ENCODE measurements at regions not wholly inside any gene's neighbourhood (a gene's known extent, or its start where the extent isn't known, plus 50 kb on each side); places are given as distances from the start of the nearest gene placed in this dataset.

- no peak for DNase-seq
These were observed 400.2 kb downstream of the GJA1 start for GRCh38 chr6:121835662-121836061.

GRCh38 chr6:121837545-121838229 is 402.2 kb downstream of the GJA1 start:
- no peak for DNase-seq

DNA sequence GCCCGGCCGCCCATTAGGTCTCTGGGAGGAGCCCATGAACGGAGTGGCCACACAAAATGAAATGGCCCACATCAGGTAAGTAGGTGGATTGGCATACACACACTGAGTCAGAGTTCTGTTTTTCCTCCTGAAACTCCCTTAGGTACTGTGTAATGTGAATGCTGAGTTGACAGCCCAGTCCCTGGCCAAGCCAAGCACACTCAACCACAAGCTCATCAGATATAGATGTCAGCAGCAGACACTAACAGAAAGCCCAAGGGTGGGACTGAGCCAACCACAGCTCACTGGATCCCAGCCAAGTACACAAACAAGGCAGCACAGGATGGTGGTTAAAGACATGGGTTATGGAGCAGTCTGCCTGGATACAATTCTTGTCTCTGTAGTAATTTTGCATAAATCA is 403.4 kb downstream of the GJA1 start:
- DNase-seq = no peak

GRCh38 chr6:121839896-121840295 is 404.4 kb downstream of the GJA1 start:
- no peak for DNase-seq

DNA sequence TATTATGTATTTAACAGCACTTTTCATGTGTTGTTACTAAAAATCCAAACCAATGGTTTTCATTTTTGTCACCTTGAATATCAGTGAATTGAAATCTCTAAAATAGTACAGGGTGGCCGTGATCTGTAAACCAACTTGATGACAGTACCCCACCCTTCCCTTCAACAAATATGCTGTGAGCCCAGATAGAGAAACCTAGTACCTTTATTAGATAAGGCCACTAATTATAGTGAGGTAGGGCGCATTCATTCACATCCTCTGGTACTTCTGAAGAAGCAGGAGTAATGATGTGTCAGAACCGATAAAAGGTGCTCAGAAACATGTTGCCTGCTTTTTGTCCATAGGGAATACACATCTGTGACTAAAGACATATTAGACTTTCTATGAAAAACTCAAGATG is 409.5 kb downstream of the GJA1 start:
- DNase-seq = no peak

DNA sequence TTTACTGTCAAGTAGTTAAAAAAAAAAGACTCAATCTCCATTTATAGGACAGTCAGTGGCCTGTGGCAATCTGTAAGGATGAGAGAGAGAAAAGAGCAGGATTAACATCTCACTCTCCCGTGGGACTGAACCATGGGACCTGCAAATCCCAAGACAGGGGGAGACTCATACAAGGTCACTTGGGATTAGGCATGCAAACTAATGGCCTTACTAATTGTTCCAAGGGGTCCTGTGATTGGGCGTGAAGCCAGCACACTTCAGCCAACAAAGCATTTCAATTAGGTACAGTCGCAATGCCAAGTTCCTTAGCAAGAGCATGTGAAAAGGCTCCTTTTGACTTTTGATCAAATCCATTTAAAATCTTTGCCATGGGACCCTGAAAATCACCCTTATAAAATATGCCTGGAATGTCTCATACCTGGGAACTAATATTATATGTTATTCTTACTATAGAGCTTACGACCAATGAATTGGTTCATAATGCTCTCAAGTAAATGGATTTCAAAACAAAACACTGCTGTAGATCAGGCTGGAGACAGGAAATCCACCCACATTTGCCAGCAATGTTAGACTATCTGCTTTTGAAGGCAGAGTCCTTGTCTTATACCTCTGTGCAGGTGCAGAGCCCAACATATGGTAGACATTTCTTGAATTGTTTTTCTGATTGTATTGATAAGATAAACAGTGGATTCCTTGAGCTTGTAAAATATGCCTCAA is 412.5 kb downstream of the GJA1 start:
- no peak for DNase-seq

- DNase-seq = no peak
These were observed 413.2 kb downstream of the GJA1 start for GRCh38 chr6:121848523-121849255.

- peak; percentile 37 for DNase-seq
These were observed 414.0 kb downstream of the GJA1 start for GRCh38 chr6:121849477-121849876.

DNA sequence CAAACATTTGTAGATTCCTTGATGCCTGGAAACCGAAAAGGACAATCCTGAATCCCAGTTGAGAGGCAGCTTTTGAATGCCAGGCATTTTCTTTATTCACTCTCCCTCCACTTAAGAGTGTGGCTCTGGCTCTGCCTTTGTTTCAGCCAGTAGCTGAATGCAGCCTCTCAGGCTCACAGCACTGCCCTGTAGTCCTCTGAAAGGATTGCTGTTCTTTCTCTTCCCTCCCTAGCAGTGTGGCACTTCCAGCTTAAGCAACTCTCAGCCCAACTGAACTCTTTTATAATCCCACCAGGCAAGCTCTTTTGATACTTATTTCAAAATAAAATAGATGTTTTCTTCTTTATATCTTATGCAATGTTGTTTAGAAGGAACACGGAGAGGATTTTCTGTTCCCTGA is 415.6 kb downstream of the GJA1 start:
- no peak for DNase-seq

- DNase-seq = no peak
These were observed 418.2 kb downstream of the GJA1 start for GRCh38 chr6:121853686-121854085.

GRCh38 chr6:121855521-121855920 is 420.1 kb downstream of the GJA1 start:
- DNase-seq = no peak

DNA sequence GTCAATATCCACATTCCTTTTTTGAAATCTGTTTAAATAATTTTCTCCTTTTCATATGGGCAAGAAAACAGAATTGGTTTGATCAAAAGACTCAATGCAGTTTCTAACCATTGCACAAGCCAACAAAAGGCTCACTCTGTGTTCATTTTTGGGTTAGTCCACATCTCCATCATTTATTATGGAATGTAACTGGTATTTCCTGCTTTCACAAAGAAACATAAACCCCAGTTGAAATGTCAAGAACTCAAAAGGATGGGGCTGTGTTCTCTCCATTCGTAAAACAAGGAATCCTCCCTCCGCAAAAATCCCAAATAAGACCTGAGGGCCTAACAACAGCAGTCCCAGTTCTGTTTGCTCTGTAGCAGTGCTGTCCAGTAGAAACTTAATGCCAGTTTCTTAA is 420.9 kb downstream of the GJA1 start:
- DNase-seq = no peak

DNA sequence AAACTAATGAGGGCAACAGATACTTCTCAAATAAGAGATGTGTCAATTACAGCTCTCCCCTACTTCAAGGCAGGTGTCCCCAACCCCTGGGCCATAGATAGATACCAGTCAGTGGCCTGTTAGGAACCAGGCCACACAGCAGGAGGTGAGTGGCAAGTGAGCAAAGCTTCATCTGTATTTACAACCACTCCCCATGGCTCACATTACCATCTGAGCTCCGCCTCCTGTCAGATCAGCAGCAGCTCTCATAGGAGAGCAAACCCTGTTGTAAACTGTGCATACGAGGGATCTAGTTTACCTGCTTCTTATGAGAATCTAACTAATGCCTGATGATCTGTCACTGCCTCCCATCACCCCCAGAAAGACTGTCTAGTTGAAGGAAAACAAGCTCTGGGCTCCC is 422.1 kb downstream of the GJA1 start:
- no peak for DNase-seq

DNA sequence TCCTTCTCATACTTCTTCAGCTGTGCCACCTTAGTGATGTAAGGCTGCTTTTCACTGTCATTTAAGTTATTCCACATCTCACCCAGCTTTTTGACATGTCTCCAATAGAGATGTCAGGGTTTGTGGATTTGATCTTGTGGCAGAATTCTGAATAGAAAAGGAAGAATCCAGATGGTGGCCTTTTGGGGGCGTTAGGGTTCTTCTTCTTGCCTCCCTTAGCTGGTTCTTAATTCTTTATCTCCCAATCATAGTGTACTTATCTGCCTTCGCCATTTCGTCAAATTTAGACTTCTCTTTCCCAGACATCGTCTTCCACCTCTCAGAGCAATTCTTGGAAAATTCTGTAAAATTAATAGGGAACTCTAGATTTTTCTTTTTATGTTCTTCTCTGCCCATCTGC is 422.9 kb downstream of the GJA1 start:
- no peak for DNase-seq

DNA sequence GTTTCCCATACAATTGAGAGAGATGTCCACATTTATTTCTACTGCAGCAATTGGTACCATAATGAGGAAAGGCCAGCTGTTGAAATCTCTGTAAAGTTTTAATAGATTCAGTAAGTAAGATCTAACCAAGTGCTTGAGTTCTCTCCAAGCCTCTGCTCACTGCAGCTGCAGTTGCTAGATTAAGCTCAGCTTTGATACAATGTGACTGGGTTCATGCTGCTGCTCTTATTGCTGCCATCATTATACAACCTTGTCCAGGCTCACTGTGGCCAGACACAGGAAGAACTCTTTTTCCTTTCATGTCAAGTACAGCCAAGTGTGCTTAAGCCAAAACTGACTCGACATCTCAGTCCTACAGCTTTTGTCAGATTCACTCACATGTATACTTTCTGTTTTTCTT is 423.5 kb downstream of the GJA1 start:
- no peak for DNase-seq

GRCh38 chr6:121865811-121866210 is 430.4 kb downstream of the GJA1 start:
- DNase-seq = no peak

GRCh38 chr6:121867095-121867494 is 431.6 kb downstream of the GJA1 start:
- no peak for DNase-seq

- DNase-seq = no peak
These were observed 432.8 kb downstream of the GJA1 start for GRCh38 chr6:121868206-121868605.

- DNase-seq = no peak
These were observed 438.1 kb downstream of the GJA1 start for GRCh38 chr6:121873595-121873994.

GRCh38 chr6:121876721-121877120 is 441.3 kb downstream of the GJA1 start:
- DNase-seq = no peak

DNA sequence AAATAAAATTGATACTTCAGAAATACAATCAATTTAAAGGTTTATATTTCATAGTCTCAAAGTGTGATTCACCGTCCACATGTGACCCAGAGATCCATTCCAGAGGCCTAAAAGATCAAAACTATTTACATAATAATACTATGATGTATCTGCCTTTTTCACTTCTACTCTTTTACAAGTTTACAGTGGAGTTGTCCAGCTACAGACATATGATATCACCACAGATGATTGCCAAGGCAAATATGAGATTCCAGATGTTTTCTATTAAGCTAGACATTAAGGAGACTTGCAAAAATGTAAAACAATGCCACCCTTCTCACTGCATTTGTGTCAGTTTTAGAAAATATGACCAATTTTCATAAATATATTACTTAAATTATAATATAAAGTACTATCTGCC is 443.7 kb downstream of the GJA1 start:
- DNase-seq = no peak

DNA sequence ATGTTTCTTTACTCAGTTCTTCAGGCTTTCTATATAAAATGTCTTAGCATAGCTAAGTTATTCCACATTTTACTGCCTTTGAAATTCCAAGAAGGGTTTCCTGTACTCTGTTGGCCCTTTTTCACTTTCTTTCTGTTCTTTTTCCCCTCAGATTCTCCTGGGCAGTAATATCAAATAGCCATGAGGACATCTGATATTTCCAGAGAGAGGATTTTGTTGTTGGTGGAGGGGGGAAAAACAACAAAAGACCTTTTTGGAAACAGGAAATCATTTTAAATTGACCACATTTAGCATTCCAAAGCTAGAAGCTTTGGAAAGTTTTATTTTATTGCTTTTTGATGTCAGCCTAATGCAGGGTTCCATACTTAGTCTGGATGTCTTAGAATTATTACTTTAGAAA is 445.4 kb downstream of the GJA1 start:
- DNase-seq = no peak

GRCh38 chr6:121881974-121882667 is 446.7 kb downstream of the GJA1 start:
- no peak for DNase-seq

DNA sequence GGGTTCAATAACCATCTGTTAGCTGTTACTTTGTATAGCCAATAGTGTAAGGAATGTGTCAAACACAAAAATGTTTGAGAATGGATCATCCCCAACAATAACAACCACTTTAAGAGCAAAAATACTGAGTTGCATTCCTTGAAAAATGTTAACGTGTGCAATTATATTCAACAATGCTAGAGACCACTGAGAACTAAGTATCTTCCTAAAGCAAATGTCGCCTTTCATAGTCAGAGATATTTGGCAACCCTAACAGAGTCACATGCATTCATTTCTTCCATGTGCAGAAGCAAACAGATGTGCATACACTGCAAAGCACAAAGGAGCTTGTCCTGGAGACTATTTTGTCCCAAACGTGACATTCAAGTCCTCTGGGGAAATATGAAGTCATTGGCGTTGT is 448.6 kb downstream of the GJA1 start:
- no peak for DNase-seq
